Tibial nerve (tissue), 4 donors: ENCODE measurements at regions not wholly inside any gene's neighbourhood (a gene's known extent, or its start where the extent isn't known, plus 50 kb on each side); places are given as distances from the start of the nearest gene placed in this dataset.

Source experiments
- DNase-seq, 2 donors: peaks; one replicate each; pipeline ENCODE4 v3.0.0-alpha.2; 2019; ENCODE audit warnings: low spot score in 2 of 2
- H3K27ac ChIP-seq, 4 donors: fragments of 200-600 bp; sonication (generic) in 3 of 4; one replicate each; pipeline ENCODE4 v1.5.1; 2017 to 2019; ENCODE audit warnings: mild to moderate bottlenecking in 1 of 4
- H3K27me3 ChIP-seq, 2 donors: fragments of 200-600 bp; sonication (generic) in 1 of 2; one replicate each; pipeline versions ENCODE4 v1.5.1 to v1.6.0; 2017 to 2019
- H3K36me3 ChIP-seq, 3 donors: fragments of 200-600 bp; sonication (generic); one replicate each; pipeline ENCODE4 v1.5.1; 2018 to 2019
- H3K4me1 ChIP-seq, 4 donors: fragments of 200-600 bp; sonication (generic) in 3 of 4; one replicate each; pipeline ENCODE4 v1.5.1; 2017 to 2019
- H3K4me3 ChIP-seq, 4 donors: fragments of 200-600 bp; sonication (generic) in 3 of 4; one replicate each; pipeline ENCODE4 v1.5.1; 2017 to 2019; ENCODE audit warnings: mild to moderate bottlenecking in 1 of 4, moderate library complexity in 1 of 4
- H3K9me3 ChIP-seq, 4 donors: fragments of 200-600 bp; sonication (generic) in 3 of 4; one replicate each; pipeline ENCODE4 v1.5.1; 2017 to 2019
- EP300 ChIP-seq, 2 donors: sonication (generic); formaldehyde crosslinking; IDR thresholded peaks; one replicate each; pipeline ENCODE4 v1.6.1; 2017; ENCODE audit warnings: antibody characterized with exemption in 2 of 2, mild to moderate bottlenecking in 1 of 2
- POLR2A ChIP-seq, 2 donors: fragments of 450-650 bp; IDR thresholded peaks; one replicate each; pipeline ENCODE4 v1.6.1; 2017; ENCODE audit warnings: antibody characterized with exemption in 2 of 2, mild to moderate bottlenecking in 2 of 2, moderate library complexity in 2 of 2
- WGBS, 2 donors: methylation state at CpG; one replicate each; pipeline ENCODE4 v1.1.5; 2018; 5-methylcytosine and 5-hydroxymethylcytosine counted together
- TF ChIP-seq, protein P1 (sequence below), 5 experiments: fragments of 200-600 bp in 3 of 5; fragments of 450-650 bp in 2 of 5; sonication (generic) in 3 of 5; IDR thresholded peaks; one replicate each; pipeline ENCODE4 v1.5.1; 2016 to 2019; ENCODE audit warnings: antibody characterized with exemption in 5 of 5, mild to moderate bottlenecking in 3 of 5, moderate library complexity in 2 of 5

DNA sequence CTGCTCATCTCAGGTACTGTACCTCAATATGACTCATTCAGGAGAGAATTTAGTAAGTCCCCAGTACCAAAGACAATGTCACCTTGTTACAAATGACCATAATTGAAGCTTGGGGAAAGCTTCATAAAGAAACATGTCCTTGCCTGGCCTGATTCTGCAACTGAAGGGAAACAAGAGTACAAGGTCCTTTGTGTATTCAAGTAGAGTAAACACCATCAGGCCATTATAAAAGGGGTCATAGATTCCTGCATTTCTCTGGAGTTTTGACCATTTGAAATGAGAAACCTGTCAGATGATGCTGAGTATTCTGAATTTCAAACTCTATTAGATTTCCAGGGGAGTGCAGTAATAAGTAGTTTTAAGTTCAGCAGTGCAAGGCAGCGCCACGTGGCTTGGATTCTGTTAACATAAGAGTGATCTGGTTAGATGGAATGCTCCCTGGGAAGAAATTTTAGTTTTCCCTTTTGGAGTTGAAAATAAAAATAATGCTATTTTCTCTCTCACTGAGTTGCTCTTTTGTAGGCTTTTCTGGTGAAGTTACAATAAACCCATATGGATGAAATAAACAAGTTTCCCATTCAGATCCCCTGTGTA is 1054.3 kb downstream of the EPHA7 start:
- Histone ChIP-seq H3K9me3 (peaks cover 0 to 3% (median 0%) of the 10 kb centered on the region in 4 donors), H3K27me3 (no peaks in the 10 kb centered on the region), H3K4me3 (no peak overlapping the region), H3K36me3 (no peaks in the 10 kb centered on the region), H3K27ac (no peak overlapping the region), H3K4me1 (no peaks in the 10 kb centered on the region)
- WGBS, 2 donors = 16 to 23% methylated on average over 2 of the region's 2 CpGs
- DNase-seq = no peak
- TF ChIP-seq EP300 (IDR thresholded peaks at IDR 0.05) (no peak), POLR2A (IDR thresholded peaks at IDR 0.05) (no peak)
- TF ChIP-seq, protein P1, sequence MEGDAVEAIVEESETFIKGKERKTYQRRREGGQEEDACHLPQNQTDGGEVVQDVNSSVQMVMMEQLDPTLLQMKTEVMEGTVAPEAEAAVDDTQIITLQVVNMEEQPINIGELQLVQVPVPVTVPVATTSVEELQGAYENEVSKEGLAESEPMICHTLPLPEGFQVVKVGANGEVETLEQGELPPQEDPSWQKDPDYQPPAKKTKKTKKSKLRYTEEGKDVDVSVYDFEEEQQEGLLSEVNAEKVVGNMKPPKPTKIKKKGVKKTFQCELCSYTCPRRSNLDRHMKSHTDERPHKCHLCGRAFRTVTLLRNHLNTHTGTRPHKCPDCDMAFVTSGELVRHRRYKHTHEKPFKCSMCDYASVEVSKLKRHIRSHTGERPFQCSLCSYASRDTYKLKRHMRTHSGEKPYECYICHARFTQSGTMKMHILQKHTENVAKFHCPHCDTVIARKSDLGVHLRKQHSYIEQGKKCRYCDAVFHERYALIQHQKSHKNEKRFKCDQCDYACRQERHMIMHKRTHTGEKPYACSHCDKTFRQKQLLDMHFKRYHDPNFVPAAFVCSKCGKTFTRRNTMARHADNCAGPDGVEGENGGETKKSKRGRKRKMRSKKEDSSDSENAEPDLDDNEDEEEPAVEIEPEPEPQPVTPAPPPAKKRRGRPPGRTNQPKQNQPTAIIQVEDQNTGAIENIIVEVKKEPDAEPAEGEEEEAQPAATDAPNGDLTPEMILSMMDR (IDR thresholded peaks at IDR 0.05) = no peak

DNA sequence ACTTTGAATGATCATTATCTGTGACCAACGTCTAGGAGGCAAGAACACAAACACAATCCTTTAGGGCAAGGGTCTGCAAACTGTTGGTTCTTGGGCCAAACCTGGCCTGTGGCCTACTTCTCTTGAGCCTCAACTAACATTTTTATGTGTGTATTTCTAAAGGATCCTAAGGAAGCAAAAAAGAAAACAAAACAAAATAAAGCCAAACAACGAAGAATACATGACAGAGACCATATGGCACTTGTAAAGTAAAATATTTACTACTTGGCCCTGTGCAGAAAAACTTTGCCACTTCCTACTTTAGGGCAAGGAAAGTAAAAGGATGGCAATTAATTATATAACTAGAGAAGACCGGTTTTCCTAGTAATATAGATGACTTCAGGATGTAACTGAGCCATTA is 1056.2 kb downstream of the EPHA7 start:
- no peak overlapping the region for H3K4me3 ChIP-seq
- WGBS, 2 donors = 72 to 76% methylated on average over 3 of the region's 3 CpGs

DNA sequence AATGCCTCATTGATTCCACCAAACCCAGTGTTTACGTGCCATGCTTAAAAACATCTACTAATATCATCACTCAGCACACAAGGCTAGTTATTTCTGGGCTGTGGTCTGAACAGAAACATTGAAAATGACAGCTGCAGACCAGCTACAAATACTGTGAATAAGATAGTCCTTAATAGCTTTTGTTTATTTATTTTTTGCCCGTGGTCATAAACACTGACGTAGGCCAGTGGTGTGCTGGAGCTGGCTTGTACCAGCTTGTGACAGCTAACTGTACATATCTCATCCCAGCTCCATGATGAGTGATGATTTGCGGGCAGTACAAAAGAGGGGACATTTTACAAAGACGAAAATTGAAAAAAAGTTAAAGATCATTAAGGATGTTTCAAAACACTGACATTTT is 1057.0 kb downstream of the EPHA7 start:
- no peaks in the 10 kb centered on the region for H3K27me3 ChIP-seq
- no peaks in the 10 kb centered on the region for H3K9me3 ChIP-seq
- DNase-seq = no peak
- no peaks in the 10 kb centered on the region for H3K36me3 ChIP-seq
- no peaks in the 10 kb centered on the region for H3K4me1 ChIP-seq
- 80 to 87% methylated on average over 5 of the region's 5 CpGs for WGBS, 2 donors
- TF ChIP-seq POLR2A (IDR thresholded peaks at IDR 0.05) (no peak), EP300 (IDR thresholded peaks at IDR 0.05) (no peak)
- TF ChIP-seq, protein P1 (IDR thresholded peaks at IDR 0.05) = no peak
- H3K4me3 ChIP-seq = no peak overlapping the region
- no peak overlapping the region for H3K27ac ChIP-seq

More for the DNA sequence above, 1056.2 kb downstream of the EPHA7 start:
- Histone ChIP-seq H3K4me1 (no peaks in the 10 kb centered on the region), H3K27ac (no peak overlapping the region), H3K27me3 (no peaks in the 10 kb centered on the region), H3K9me3 (no peaks in the 10 kb centered on the region), H3K36me3 (no peaks in the 10 kb centered on the region)
- no peak for DNase-seq
- no peak for TF ChIP-seq POLR2A (IDR thresholded peaks at IDR 0.05)
- no peak for TF ChIP-seq EP300 (IDR thresholded peaks at IDR 0.05)
- TF ChIP-seq, protein P1 (IDR thresholded peaks at IDR 0.05) = no peak

GRCh38 chr6:92361990-92362389 is 1057.4 kb downstream of the EPHA7 start:
- Histone ChIP-seq H3K27me3 (no peaks in the 10 kb centered on the region), H3K4me1 (no peaks in the 10 kb centered on the region), H3K36me3 (no peaks in the 10 kb centered on the region), H3K27ac (no peak overlapping the region), H3K9me3 (no peaks in the 10 kb centered on the region), H3K4me3 (no peak overlapping the region)
- no peak for TF ChIP-seq EP300 (IDR thresholded peaks at IDR 0.05)
- TF ChIP-seq POLR2A (IDR thresholded peaks at IDR 0.05) = no peak
- TF ChIP-seq, protein P1 (IDR thresholded peaks at IDR 0.05) = no peak
- no peak for DNase-seq
- 91 to 93% methylated on average over 9 of the region's 9 CpGs for WGBS, 2 donors

- Histone ChIP-seq H3K4me3 (no peak overlapping the region), H3K4me1 (no peaks in the 10 kb centered on the region), H3K36me3 (no peaks in the 10 kb centered on the region), H3K9me3 (no peaks in the 10 kb centered on the region), H3K27me3 (no peaks in the 10 kb centered on the region), H3K27ac (no peak overlapping the region)
- TF ChIP-seq POLR2A (IDR thresholded peaks at IDR 0.05) (no peak), EP300 (IDR thresholded peaks at IDR 0.05) (no peak)
- TF ChIP-seq, protein P1 (IDR thresholded peaks at IDR 0.05) = no peak
- 80 to 81% methylated on average over 2 of the region's 2 CpGs for WGBS, 2 donors
- DNase-seq = no peak
Observed at GRCh38 chr6:92354270-92354829, 1065.0 kb downstream of the EPHA7 start.
